Prostate gland (tissue), 2 donors: ENCODE measurements at regions not wholly inside any gene's neighbourhood (a gene's known extent, or its start where the extent isn't known, plus 50 kb on each side); places are given as distances from the start of the nearest gene placed in this dataset.

Experiments
- CTCF ChIP-seq, 4 experiments: fragments of 200-600 bp in 2 of 4; fragments of 450-650 bp in 2 of 4; sonication (generic) in 2 of 4; IDR thresholded peaks; 1 replicate in 3 of 4; 2 replicates in 1 of 4; pipeline ENCODE4 v1.5.1; 2016 to 2019; ENCODE audit warnings: antibody characterized with exemption in 4 of 4, mild to moderate bottlenecking in 2 of 4, moderate library complexity in 2 of 4
- POLR2A ChIP-seq: fragments of 450-650 bp; IDR thresholded peaks from one replicate; pipeline ENCODE4 v1.6.1; 2016; ENCODE audit warnings: antibody characterized with exemption, mild to moderate bottlenecking
- POLR2AphosphoS5 ChIP-seq: sonication (generic); formaldehyde crosslinking; IDR thresholded peaks from one replicate; pipeline ENCODE4 v1.6.1; 2017; ENCODE audit warnings: antibody characterized with exemption

DNA sequence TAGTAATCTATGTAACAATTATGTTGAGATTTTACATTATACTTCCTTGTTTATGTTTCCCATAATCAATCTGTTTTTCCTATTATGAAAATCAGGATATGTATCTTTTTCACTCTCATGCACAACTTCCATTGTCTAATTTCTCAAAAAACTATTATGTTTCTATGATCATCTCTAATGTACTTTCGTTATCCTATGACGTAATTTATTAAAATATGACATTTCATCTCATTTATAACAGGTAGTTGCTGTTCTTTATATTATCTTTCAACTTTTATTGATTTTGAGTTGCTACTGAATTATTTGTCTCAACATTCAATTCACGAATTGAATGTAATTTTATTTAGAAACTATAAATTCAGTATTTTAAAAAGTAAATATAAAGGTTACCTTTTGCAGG is 100.8 kb upstream of the MAGEB18 start:
- no peak for TF ChIP-seq CTCF (IDR thresholded peaks at IDR 0.05)
- TF ChIP-seq POLR2A, result no peak
- no peak for TF ChIP-seq POLR2AphosphoS5
